Kidney (tissue), 13 donors: ENCODE measurements at regions not wholly inside any gene's neighbourhood (a gene's known extent, or its start where the extent isn't known, plus 50 kb on each side); places are given as distances from the start of the nearest gene placed in this dataset.

Source experiments
- DNase-seq, 5 donors: peaks; one replicate each; pipeline ENCODE4 v3.0.0-alpha.2; 2013 to 2020
- FAIRE-seq: peaks from 2 replicates; lab custom pipeline; 2012; peaks lifted over from hg19 to GRCh38; lab: Jason Lieb, UNC
- H3K27ac ChIP-seq, 2 donors: one replicate each; pipeline ENCODE4 v1.7.0; 2013; ENCODE audit warnings: low read depth in 2 of 2, low read length in 2 of 2, inconsistent platforms in 1 of 2
- H3K27me3 ChIP-seq: one replicate; pipeline ENCODE4 v1.7.1; 2013; ENCODE audit warnings: low read length, inconsistent platforms; ENCODE audit not compliant: control insufficient read depth, insufficient read depth
- H3K36me3 ChIP-seq, 3 donors: one replicate each; pipeline versions ENCODE4 v1.7.0 to v1.7.1; 2013; ENCODE audit warnings: low read length in 3 of 3, control low read depth in 1 of 3, inconsistent platforms in 1 of 3; ENCODE audit not compliant: insufficient read depth in 3 of 3, control insufficient read depth in 2 of 3
- H3K4me1 ChIP-seq, 3 donors: one replicate each; pipeline versions ENCODE4 v1.7.0 to v1.7.1; 2013; ENCODE audit warnings: low read length in 3 of 3, inconsistent platforms in 1 of 3, low read depth in 1 of 3; ENCODE audit not compliant: control insufficient read depth in 2 of 3, insufficient read depth in 2 of 3
- H3K4me3 ChIP-seq, 3 donors: one replicate each; pipeline versions ENCODE4 v1.7.0 to v1.8.1; 2013; ENCODE audit warnings: low read length in 3 of 3, control low read depth in 1 of 3, inconsistent platforms in 1 of 3
- H3K9ac ChIP-seq, 3 donors: one replicate each; pipeline versions ENCODE4 v1.7.0 to v1.7.1; 2013; ENCODE audit warnings: low read length in 3 of 3, control low read depth in 1 of 3, inconsistent platforms in 1 of 3
- H3K9me3 ChIP-seq, 3 donors: one replicate each; pipeline versions ENCODE4 v1.7.0 to v1.7.1; 2013; ENCODE audit warnings: low read length in 3 of 3, control low read depth in 1 of 3, inconsistent platforms in 1 of 3; ENCODE audit not compliant: control insufficient read depth in 2 of 3, insufficient read depth in 1 of 3
- intact Hi-C: fragments of 100-400 bp; cut with DNase I; formaldehyde crosslinking; loops from one replicate; pipeline ENCODE4 v1.11.1; 2022
- TF ChIP-seq, protein P1 (sequence below): IDR thresholded peaks from 3 replicates; pipeline ENCODE4 v1.5.1; 2012; ENCODE audit warnings: mild to moderate bottlenecking, moderate library complexity, borderline replicate concordance; ENCODE audit not compliant: insufficient read depth; ENCODE audit errors: extremely low read depth
- donor health status: control.
- donor health status: control.
- donor health status: control.
- donor health status: control.
- donor health status: control.
- donor health status: DM: yes; HTN: yes; CAD: no.
- donor health status: Normal renal cell carcinoma (clear cell type).

DNA sequence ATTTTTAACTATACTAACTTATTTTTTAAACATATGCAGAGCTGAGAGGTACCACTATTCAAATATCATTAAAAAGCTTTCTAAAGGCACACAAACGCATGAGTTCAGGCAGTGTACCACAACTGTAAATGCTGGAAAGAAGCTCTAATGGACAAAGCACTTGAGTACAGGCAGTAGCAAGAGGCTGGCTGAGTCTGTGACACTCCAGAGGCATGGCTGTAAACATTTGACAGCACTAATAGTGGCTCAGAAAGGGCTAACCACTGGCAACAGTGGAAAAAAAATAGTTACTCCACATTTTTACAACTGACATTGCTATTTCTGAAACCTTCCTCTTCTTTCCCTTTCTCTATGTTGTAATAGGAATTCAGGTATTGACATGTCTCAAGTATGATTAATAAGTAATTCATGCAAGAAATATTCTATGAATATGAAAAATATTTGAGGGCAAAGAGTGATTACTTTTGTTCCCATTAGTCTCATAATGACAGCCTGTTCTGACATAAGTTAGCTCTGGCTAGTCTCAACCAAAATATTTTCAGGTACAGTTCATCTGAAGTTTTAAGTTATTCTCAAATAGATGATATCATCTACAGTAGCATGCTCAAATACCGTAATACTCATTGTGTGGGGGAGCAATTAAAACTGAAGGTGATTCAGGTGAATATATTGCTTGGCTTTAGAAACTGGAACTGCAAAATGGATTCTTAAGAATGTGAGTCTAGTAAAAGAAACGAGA is 324.0 kb upstream of the POT1 start:
- H3K27ac ChIP-seq, result no peak overlapping the region
- H3K9ac ChIP-seq, result no peak overlapping the region
- no peaks in the 10 kb centered on the region for H3K9me3 ChIP-seq
- no peaks in the 10 kb centered on the region for H3K4me1 ChIP-seq
- no peak overlapping the region for H3K4me3 ChIP-seq
- no peak for FAIRE-seq
- no peaks in the 10 kb centered on the region for H3K36me3 ChIP-seq
- no peaks in the 10 kb centered on the region for H3K27me3 ChIP-seq
- TF ChIP-seq, protein P1, sequence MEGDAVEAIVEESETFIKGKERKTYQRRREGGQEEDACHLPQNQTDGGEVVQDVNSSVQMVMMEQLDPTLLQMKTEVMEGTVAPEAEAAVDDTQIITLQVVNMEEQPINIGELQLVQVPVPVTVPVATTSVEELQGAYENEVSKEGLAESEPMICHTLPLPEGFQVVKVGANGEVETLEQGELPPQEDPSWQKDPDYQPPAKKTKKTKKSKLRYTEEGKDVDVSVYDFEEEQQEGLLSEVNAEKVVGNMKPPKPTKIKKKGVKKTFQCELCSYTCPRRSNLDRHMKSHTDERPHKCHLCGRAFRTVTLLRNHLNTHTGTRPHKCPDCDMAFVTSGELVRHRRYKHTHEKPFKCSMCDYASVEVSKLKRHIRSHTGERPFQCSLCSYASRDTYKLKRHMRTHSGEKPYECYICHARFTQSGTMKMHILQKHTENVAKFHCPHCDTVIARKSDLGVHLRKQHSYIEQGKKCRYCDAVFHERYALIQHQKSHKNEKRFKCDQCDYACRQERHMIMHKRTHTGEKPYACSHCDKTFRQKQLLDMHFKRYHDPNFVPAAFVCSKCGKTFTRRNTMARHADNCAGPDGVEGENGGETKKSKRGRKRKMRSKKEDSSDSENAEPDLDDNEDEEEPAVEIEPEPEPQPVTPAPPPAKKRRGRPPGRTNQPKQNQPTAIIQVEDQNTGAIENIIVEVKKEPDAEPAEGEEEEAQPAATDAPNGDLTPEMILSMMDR, result no peak
- intact Hi-C loops, result no loop called here
- peak in 1 of 5 donors; percentile 21 for DNase-seq

DNA sequence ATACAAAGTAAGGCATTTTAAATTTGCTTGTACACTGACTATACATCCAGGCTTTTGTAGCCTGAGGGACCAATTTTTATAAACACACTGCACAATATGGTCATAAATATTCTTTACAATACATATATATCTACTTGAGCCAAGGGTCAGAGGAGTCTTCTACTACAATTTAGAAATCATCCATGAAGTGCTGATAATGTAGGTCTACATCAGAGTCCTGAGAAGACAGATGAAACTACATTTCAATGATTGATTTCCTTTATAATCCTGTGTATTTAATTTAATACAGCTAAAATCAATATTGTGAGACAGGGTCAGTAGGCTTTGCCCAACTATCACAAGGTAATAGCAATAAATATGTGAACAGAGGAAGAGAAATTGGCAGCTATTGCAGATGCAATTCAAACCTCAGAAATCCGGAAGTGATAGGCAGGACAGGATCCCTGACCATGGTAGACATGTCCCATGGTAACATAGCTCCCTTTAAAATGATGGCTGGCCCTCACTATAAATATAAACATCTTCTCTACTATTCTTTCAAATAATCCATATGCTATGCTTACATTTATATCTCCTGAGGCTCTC is 318.0 kb upstream of the POT1 start:
- FAIRE-seq, result no peak
- H3K9ac ChIP-seq, result no peak overlapping the region
- intact Hi-C loops, result no loop called here

DNA sequence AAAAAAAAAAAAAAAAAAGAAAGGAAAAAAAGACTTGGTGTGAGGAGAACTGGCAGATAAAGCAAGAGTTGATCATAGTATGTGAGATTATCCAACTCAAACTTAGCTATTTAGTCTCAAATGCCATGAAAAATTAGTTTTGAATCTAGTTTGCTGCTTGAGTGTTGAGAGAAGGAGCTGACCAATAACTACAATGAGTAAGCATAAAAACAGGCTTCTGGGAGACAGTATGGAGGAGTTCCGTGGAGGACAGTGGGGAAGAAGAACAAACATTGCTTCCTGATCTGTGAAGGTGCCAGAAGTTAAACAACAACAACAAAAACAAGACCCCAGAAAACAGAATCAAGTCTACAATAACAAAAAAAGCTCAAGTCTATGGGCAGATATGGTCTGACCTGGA is 317.1 kb upstream of the POT1 start:
- intact Hi-C loops, result no loop called here
- no peaks in the 10 kb centered on the region for H3K9me3 ChIP-seq
- no peaks in the 10 kb centered on the region for H3K36me3 ChIP-seq
- DNase-seq (no peak), FAIRE-seq (no peak)
- no peaks in the 10 kb centered on the region for H3K27me3 ChIP-seq
- no peaks in the 10 kb centered on the region for H3K4me1 ChIP-seq
- TF ChIP-seq, protein P1, result no peak
- no peak overlapping the region for H3K9ac ChIP-seq
- no peak overlapping the region for H3K4me3 ChIP-seq
- H3K27ac ChIP-seq, result no peak overlapping the region

More for the DNA sequence above, 318.0 kb upstream of the POT1 start:
- no peaks in the 10 kb centered on the region for H3K36me3 ChIP-seq
- no peaks in the 10 kb centered on the region for H3K4me1 ChIP-seq
- no peaks in the 10 kb centered on the region for H3K27me3 ChIP-seq
- TF ChIP-seq, protein P1, result no peak
- no peak for DNase-seq
- H3K4me3 ChIP-seq, result no peak overlapping the region
- H3K27ac ChIP-seq, result no peak overlapping the region
- H3K9me3 ChIP-seq, result no peaks in the 10 kb centered on the region
